ENCODE measurements at regions not wholly inside any gene's neighbourhood (a gene's known extent, or its start where the extent isn't known, plus 50 kb on each side); places are given as distances from the start of the nearest gene placed in this dataset.

DNA sequence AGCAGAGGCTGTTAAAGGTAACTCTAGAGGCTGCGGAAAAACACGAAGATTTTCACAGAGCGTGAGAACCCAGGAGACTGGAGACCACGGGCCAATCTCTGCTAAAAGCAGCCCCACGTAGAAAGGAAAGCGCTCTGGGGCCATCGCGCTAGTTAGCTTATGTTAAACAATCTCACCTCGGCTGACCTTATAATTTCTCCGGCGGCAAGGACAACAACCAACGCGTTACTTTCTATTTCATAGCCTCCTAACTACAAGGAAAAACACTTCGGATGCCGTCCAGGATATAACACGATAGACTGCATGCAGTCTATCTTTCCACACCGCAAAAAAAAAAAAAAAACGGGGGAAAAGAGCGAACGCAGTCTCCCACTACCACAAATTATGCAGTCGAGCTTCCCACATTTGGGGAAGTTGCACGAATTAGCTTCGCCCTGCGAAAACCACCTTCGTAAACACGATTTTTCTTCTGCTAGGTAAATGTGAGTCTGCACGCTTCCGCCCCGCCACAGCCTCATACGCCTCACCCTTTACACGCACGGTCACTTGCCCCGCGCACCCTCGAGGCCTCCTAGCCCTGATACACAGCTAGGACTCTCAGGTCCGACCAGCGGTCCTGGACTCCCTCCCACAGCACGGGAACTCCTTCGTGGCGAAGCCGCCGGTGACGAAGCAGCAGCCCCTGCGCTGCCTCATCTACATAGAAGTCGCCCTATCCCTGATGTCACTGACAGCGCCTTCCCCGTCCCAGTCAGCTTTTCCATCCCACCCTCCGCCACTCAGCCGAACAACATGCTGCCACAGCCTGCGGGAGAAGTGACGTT, 87.8 kb downstream of the PRKAB2 start (continued):
- 0 out of 2 replicates have a peak, but pooled peaks have one; percentile 67 for TF ChIP-seq NR1H2 (CRISPR knock-in tag; IDR thresholded peaks at IDR 0.05)
- TF ChIP-seq, protein P1, sequence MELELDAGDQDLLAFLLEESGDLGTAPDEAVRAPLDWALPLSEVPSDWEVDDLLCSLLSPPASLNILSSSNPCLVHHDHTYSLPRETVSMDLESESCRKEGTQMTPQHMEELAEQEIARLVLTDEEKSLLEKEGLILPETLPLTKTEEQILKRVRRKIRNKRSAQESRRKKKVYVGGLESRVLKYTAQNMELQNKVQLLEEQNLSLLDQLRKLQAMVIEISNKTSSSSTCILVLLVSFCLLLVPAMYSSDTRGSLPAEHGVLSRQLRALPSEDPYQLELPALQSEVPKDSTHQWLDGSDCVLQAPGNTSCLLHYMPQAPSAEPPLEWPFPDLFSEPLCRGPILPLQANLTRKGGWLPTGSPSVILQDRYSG (tag; conservative IDR thresholded peaks at IDR 0.05; ENCODE audit: low read depth): no peak
- TF ChIP-seq ZEB2 (IDR thresholded peaks at IDR 0.05): no peak; the same call in 1 of the 2 replicates
- TF ChIP-seq PCBP1 (IDR thresholded peaks at IDR 0.05; ENCODE audit: low read depth, low read length, poor library complexity, severe bottlenecking): no peak
- no peak; the same call in 1 of the 2 replicates for TF ChIP-seq RAD51 (IDR thresholded peaks at IDR 0.05; ENCODE audit: borderline replicate concordance, low read depth)
- TF ChIP-seq ZNF184 (CRISPR knock-in tag; IDR thresholded peaks at IDR 0.05): no peak
- peak; percentile 95 for TF ChIP-seq ILF3 (IDR thresholded peaks at IDR 0.05; ENCODE audit: borderline replicate concordance)
- TF ChIP-seq, protein P2, sequence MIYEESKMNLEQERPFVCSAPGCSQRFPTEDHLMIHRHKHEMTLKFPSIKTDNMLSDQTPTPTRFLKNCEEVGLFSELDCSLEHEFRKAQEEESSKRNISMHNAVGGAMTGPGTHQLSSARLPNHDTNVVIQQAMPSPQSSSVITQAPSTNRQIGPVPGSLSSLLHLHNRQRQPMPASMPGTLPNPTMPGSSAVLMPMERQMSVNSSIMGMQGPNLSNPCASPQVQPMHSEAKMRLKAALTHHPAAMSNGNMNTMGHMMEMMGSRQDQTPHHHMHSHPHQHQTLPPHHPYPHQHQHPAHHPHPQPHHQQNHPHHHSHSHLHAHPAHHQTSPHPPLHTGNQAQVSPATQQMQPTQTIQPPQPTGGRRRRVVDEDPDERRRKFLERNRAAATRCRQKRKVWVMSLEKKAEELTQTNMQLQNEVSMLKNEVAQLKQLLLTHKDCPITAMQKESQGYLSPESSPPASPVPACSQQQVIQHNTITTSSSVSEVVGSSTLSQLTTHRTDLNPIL (CRISPR knock-in tag; IDR thresholded peaks at IDR 0.05): no peak
- no peak for TF ChIP-seq SRSF7 (optimal IDR thresholded peaks at IDR 0.05; ENCODE audit: low read depth, low read length)
- no peak; a peak in 2 of 4 replicates for TF ChIP-seq HDAC1 (IDR thresholded peaks at IDR 0.05)
- peak; percentile 38; the same call in 1 of the 2 replicates for TF ChIP-seq ZNF707 (CRISPR knock-in tag; conservative IDR thresholded peaks at IDR 0.05)
- TF ChIP-seq, protein P3, sequence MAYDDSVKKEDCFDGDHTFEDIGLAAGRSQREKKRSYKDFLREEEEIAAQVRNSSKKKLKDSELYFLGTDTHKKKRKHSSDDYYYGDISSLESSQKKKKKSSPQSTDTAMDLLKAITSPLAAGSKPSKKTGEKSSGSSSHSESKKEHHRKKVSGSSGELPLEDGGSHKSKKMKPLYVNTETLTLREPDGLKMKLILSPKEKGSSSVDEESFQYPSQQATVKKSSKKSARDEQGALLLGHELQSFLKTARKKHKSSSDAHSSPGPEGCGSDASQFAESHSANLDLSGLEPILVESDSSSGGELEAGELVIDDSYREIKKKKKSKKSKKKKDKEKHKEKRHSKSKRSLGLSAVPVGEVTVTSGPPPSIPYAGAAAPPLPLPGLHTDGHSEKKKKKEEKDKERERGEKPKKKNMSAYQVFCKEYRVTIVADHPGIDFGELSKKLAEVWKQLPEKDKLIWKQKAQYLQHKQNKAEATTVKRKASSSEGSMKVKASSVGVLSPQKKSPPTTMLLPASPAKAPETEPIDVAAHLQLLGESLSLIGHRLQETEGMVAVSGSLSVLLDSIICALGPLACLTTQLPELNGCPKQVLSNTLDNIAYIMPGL (CRISPR knock-in tag; IDR thresholded peaks at IDR 0.05): peak; percentile 70; the same call in 1 of the 2 replicates
- peak; percentile 29 for TF ChIP-seq HDAC3 (IDR thresholded peaks at IDR 0.05; ENCODE audit: borderline replicate concordance, partially characterized antibody)
- peak; percentile 100 for TF ChIP-seq POLR2A (conservative IDR thresholded peaks at IDR 0.05)
- peak; percentile 100 for TF ChIP-seq CBX1 (IDR thresholded peaks at IDR 0.05; ENCODE audit: low read depth)
- no peak for TF ChIP-seq SIRT6 (IDR thresholded peaks at IDR 0.05; ENCODE audit: low read depth, low read length)
- TF ChIP-seq, protein P4, sequence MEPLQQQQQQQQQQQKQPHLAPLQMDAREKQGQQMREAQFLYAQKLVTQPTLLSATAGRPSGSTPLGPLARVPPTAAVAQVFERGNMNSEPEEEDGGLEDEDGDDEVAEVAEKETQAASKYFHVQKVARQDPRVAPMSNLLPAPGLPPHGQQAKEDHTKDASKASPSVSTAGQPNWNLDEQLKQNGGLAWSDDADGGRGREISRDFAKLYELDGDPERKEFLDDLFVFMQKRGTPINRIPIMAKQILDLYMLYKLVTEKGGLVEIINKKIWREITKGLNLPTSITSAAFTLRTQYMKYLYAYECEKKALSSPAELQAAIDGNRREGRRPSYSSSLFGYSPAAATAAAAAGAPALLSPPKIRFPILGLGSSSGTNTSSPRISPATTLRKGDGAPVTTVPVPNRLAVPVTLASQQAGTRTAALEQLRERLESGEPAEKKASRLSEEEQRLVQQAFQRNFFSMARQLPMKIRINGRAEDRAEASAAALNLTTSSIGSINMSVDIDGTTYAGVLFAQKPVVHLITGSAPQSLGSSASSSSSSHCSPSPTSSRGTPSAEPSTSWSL (CRISPR knock-in tag; IDR thresholded peaks at IDR 0.05; ENCODE audit: borderline replicate concordance): no peak
- TF ChIP-seq THRAP3 (IDR thresholded peaks at IDR 0.05; ENCODE audit: borderline replicate concordance): peak; percentile 98

Data from K562 (cell line).